ENCODE measurements at regions not wholly inside any gene's neighbourhood (a gene's known extent, or its start where the extent isn't known, plus 50 kb on each side); places are given as distances from the start of the nearest gene placed in this dataset.

- TF ChIP-seq, protein P1, sequence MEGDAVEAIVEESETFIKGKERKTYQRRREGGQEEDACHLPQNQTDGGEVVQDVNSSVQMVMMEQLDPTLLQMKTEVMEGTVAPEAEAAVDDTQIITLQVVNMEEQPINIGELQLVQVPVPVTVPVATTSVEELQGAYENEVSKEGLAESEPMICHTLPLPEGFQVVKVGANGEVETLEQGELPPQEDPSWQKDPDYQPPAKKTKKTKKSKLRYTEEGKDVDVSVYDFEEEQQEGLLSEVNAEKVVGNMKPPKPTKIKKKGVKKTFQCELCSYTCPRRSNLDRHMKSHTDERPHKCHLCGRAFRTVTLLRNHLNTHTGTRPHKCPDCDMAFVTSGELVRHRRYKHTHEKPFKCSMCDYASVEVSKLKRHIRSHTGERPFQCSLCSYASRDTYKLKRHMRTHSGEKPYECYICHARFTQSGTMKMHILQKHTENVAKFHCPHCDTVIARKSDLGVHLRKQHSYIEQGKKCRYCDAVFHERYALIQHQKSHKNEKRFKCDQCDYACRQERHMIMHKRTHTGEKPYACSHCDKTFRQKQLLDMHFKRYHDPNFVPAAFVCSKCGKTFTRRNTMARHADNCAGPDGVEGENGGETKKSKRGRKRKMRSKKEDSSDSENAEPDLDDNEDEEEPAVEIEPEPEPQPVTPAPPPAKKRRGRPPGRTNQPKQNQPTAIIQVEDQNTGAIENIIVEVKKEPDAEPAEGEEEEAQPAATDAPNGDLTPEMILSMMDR (conservative IDR thresholded peaks at IDR 0.05): no peak
These were observed 364.0 kb upstream of the DUSP10 start for GRCh38 chr1:222105861-222106260.

GRCh38 chr1:222105393-222105737, 363.5 kb upstream of the DUSP10 start:
- H3K27ac ChIP-seq (ENCODE audit: low read depth, low read length): no peak overlapping the region
- Mint-ChIP-seq H3K9me3 (no peaks in the 10 kb centered on the region), H3K27me3 (ENCODE audit: insufficient read depth) (peaks cover 2% of the 10 kb centered on the region), H3K4me1 (peaks cover 18% of the 10 kb centered on the region), H3K27ac (no peak overlapping the region), H3K36me3 (ENCODE audit: low read depth) (no peaks in the 10 kb centered on the region), H3K4me3 (no peak overlapping the region)
- no peaks in the 10 kb centered on the region for H3K9me3 ChIP-seq (ENCODE audit: control insufficient read depth, low read length)
- TF ChIP-seq, protein P1 (conservative IDR thresholded peaks at IDR 0.05): no peak
- no peaks in the 10 kb centered on the region for H3K36me3 ChIP-seq (ENCODE audit: control insufficient read depth, insufficient read depth, low read length)
- no peak overlapping the region for H3K9ac ChIP-seq (ENCODE audit: extremely low read depth, low read length, poor library complexity, severe bottlenecking)
- no peak overlapping the region for H3K4me3 ChIP-seq (ENCODE audit: low read length)
- 65% methylated on average over 1 of the region's 1 CpG; no CpG with 5 or more reads in 1 of the 2 experiments for WGBS, 2 experiments (ENCODE audit: insufficient coverage in 1 of 2, insufficient read length in 1 of 2)
- peak; percentile 72 for DNase-seq
- peaks cover 11% of the 10 kb centered on the region for H3K4me1 ChIP-seq (ENCODE audit: control insufficient read depth, insufficient read depth, low read length)
- no peaks in the 10 kb centered on the region for H3K27me3 ChIP-seq (ENCODE audit: control insufficient read depth, insufficient read depth, low read length, poor library complexity, severe bottlenecking)

More at GRCh38 chr1:222105861-222106260, 364.0 kb upstream of the DUSP10 start:
- no peak overlapping the region for H3K27ac ChIP-seq (ENCODE audit: low read depth, low read length)
- no peaks in the 10 kb centered on the region for H3K36me3 Mint-ChIP-seq (ENCODE audit: low read depth)
- no peak overlapping the region for H3K27ac Mint-ChIP-seq
- H3K4me1 Mint-ChIP-seq: peaks cover 13% of the 10 kb centered on the region
- no peak overlapping the region for H3K4me3 Mint-ChIP-seq
- H3K9me3 ChIP-seq (ENCODE audit: control insufficient read depth, low read length): no peaks in the 10 kb centered on the region
- DNase-seq: no peak
- no peaks in the 10 kb centered on the region for H3K27me3 ChIP-seq (ENCODE audit: control insufficient read depth, insufficient read depth, low read length, poor library complexity, severe bottlenecking)
- H3K4me1 ChIP-seq (ENCODE audit: control insufficient read depth, insufficient read depth, low read length): peaks cover 11% of the 10 kb centered on the region
- H3K36me3 ChIP-seq (ENCODE audit: control insufficient read depth, insufficient read depth, low read length): no peaks in the 10 kb centered on the region
- no peak overlapping the region for H3K4me3 ChIP-seq (ENCODE audit: low read length)
- 96 to 100% methylated on average over 4 of the region's 4 CpGs for WGBS, 2 experiments (ENCODE audit: insufficient coverage in 1 of 2, insufficient read length in 1 of 2)
- peaks cover 2% of the 10 kb centered on the region for H3K27me3 Mint-ChIP-seq (ENCODE audit: insufficient read depth)
- no peak overlapping the region for H3K9ac ChIP-seq (ENCODE audit: extremely low read depth, low read length, poor library complexity, severe bottlenecking)
- no peaks in the 10 kb centered on the region for H3K9me3 Mint-ChIP-seq

DNA sequence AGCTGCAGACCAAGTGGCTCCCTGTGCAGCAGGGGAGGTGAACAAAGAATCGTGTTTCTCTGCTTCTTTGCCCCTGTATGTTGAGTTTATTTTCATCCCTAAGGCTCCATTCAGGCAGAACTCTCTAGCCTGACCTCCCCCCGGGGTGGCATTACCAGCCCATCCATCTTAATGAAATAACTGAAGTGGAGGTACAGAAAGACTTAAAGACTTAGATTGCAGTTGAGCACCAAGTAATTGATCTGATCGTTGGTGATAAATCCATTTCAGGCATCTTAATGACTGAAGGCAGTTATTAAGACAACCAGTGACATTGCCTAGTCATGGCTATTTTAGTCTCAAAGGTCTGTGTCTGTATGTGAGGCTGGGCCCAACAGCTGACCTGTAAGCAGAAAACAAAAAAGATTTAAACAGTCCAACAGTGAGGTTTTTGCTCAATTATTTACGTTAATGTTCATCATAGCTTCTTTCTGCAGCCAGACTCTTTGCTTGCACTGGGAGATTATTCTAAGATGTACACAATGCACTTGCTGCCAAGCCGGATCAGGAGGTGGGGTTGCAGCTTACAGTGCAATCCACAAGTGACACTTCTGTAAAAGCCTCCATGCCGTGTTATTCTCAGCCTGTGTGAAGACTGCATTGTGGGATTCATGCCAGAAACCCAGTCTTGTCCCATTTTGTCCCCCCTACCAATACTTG, 363.0 kb upstream of the DUSP10 start:
- H3K9me3 ChIP-seq (ENCODE audit: control insufficient read depth, low read length): no peaks in the 10 kb centered on the region
- Mint-ChIP-seq H3K4me1 (peaks cover 19% of the 10 kb centered on the region), H3K27me3 (ENCODE audit: insufficient read depth) (peaks cover 2% of the 10 kb centered on the region), H3K4me3 (no peak overlapping the region), H3K9me3 (no peaks in the 10 kb centered on the region), H3K27ac (no peak overlapping the region), H3K36me3 (ENCODE audit: low read depth) (no peaks in the 10 kb centered on the region)
- no peaks in the 10 kb centered on the region for H3K27me3 ChIP-seq (ENCODE audit: control insufficient read depth, insufficient read depth, low read length, poor library complexity, severe bottlenecking)
- H3K4me3 ChIP-seq (ENCODE audit: low read length): no peak overlapping the region
- DNase-seq: no peak
- 79 to 84% methylated on average over 5 to 6 of the region's 6 CpGs for WGBS, 2 experiments (ENCODE audit: insufficient coverage in 1 of 2, insufficient read length in 1 of 2)
- TF ChIP-seq, protein P1 (conservative IDR thresholded peaks at IDR 0.05): no peak
- peak overlapping the region; percentile 53 for H3K27ac ChIP-seq (ENCODE audit: low read depth, low read length)
- no peaks in the 10 kb centered on the region for H3K36me3 ChIP-seq (ENCODE audit: control insufficient read depth, insufficient read depth, low read length)
- H3K9ac ChIP-seq (ENCODE audit: extremely low read depth, low read length, poor library complexity, severe bottlenecking): no peak overlapping the region
- peaks cover 11% of the 10 kb centered on the region for H3K4me1 ChIP-seq (ENCODE audit: control insufficient read depth, insufficient read depth, low read length)
